DMS153 (cell line): ENCODE measurements at regions not wholly inside any gene's neighbourhood (a gene's known extent, or its start where the extent isn't known, plus 50 kb on each side); places are given as distances from the start of the nearest gene placed in this dataset.

Source experiments
- DNase-seq: peaks from one replicate; lab custom pipeline; 2025; lab: John Stamatoyannopoulos, UW

DNA sequence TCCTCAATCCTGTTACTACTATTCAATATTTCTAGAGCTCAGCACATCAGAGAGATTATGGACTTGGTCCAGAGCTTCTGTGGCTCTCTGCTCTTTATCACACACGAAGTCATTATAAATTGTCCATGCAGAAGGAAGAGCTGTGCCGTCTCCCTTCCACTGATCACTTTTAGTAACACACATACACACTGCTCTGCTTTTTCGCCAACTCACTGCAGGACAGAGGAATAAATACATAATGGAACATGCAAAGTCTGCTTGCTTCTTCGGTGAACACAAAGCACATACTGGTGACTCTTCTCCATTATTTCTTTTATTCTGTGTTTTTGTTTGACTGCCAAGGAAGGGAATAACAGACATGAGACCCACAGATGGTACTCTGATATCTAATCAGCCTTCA is 1000.0 kb upstream of the TENM4 start:
- no peak for DNase-seq

DNA sequence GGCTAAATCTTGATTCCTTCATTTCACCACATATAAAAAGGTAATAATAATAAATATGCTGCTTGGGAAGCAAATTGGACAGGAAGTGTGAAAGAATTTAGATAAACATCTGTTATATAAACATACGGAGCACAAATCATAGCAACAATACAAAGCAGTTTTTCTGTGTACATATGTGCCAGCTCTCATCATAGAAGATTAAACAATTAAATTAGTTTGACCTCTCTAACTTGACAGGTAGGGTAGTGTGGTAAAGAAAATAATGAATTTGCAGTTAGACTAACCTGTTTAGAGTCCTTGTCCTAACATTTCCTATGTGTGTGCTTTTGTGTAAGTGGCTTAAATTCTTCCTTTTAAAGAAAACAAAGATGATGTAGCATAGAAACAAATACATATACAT is 995.7 kb upstream of the TENM4 start:
- no peak for DNase-seq

DNA sequence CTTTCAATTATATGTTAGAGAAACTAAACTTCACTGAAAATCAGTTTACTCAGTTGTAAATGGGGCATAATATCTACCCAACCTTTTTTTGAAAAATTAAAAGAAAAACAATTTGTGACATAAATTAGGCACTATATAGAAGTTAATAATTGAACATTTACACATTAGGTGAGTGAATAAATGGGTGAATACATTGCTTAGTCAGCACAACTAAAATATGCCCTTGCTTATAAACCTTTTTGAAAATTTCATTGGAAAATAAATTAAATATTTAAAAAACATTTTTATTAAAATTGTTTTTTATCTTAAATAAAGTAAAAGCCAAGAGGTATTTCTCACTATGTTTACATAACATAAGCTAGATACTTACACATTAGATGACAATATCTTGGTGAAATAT is 994.5 kb upstream of the TENM4 start:
- no peak for DNase-seq

GRCh38 chr11:80432057-80432456 is 991.2 kb upstream of the TENM4 start:
- DNase-seq = no peak

- DNase-seq = no peak
These were observed 983.3 kb upstream of the TENM4 start for GRCh38 chr11:80424012-80424695.

DNA sequence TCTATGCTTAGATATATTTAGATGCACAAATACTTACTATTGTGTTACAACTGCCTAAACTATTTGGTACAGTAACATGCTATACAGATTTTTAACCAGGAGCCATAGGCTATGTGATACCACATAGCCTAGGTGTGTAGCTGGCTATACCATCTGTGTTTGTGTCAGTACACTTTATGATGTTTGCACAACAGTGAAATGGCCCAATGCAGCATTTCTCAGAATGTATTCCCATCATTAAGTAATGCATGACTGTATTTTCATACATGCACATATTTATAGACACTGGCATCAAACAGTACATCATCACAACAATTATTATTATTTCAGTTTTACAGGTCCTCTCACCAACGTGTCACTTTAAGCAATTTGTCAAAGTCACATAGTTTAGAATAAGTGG is 979.5 kb upstream of the TENM4 start:
- DNase-seq = no peak

- DNase-seq = no peak
These were observed 976.9 kb upstream of the TENM4 start for GRCh38 chr11:80417681-80418080.

DNA sequence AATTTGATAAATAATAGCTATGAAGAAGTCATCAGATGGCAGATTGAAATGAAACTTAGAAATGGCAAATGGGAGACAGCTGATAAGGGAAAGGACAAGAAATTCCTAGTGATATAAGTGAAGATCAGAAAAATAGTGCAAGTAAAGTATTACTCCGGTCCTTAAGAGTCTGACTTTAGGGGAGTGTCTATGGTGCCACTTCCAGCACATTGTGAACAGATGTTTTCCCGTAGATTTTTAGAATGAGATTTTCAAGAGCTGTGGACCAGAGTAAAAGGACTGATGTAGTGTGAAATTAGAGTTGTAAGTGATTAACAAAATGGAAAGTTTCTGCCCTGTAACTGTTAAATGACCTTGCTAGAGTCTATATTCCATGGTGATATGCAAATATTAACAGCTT is 974.8 kb upstream of the TENM4 start:
- DNase-seq = no peak

DNA sequence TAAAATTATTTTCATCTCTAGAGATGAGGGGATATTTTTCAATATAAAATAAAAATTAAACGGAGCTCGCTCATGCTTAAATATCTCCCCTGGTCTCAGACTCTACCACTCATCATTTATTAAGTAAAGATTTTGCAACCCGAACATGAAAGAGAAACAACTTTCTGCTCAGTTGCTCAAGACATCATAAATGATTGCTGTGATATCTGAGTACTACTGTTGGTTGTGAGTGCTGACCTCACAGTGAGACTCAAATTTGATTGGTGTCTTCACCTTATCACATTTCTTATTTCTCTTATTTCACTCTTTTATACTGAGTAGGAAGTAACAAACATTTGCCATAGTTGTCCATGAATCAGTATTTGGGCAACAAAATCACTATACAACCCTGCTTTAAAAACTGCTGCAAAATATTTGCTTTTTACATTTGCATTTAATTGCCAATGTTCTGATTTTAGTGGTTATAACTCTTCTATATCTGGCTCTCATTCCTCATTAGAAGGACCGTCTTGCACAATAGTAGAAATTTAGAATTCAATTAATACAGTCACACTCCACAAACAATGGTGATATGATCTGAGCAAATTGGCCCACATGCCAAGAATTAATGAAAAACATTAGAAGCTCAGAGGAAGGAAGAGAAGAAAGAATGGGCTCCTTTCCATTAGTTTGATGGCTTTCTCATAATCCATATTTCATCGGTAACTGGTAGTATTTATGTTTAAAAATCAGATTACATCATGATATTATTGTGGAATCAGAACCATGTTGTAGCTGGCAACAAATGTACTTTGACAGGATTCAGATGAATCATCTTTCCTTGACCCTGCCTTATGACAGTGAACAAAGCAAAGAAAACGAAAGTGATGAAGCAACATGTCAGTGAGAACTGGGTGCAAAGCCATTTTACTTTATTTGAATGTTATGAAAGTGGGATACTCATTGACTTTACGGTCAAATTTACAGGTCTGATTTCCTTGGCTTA is 973.6 kb upstream of the TENM4 start:
- DNase-seq = no peak

DNA sequence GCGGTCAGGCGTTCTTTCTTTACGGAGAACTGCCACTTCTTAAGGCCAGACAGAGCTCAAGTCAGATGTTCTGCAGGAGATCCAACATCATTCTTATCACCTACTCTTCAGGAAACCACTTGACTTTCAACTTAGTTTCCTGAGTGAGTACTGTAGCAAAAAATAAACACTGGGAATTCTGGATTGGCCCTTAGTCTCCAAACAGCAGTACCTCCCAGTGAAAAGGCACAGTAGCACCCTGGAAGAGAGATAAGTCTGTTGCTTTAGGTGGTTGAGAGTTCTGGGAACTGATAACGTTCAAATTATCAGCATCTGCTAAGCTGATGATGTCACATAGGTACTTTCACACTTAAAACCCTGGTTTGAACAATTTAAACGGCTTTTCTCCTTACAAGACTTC is 971.8 kb upstream of the TENM4 start:
- no peak for DNase-seq

DNA sequence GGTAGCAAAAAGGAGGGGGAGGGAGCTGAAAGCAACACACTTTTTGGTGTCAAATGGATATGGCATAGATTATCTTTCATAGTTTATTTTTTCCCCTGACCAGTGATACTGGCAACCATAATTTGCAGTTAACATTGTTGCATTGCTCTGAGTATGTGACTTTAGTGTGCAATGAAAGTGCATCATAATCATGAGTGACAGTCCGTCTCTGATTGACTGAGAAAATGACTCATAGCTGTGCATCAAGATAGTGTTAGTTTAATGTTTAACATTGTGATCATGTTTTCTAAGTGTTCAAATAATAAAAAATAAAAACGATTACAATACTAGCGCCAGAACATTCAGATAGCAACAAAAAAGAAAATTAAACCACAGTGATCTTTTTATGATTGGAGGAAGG is 952.4 kb upstream of the TENM4 start:
- DNase-seq = no peak

DNA sequence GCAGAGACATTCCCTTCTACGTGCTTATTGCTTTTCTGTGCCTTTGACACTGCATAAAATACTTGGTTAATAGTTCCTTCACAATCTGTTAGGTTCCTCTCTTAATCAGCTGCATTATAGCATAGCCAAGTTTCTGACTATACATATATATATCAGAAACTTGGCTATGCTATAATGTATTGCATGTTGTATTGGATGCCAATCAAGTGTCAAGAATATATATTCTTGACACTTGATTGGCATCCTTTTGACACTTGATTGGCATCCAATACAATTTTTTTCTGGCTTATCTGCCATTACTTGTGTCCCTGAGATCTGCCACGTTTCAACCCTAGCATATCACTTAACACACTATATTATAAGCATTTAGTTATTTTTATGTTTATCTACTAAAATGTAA is 949.7 kb upstream of the TENM4 start:
- DNase-seq = no peak

DNA sequence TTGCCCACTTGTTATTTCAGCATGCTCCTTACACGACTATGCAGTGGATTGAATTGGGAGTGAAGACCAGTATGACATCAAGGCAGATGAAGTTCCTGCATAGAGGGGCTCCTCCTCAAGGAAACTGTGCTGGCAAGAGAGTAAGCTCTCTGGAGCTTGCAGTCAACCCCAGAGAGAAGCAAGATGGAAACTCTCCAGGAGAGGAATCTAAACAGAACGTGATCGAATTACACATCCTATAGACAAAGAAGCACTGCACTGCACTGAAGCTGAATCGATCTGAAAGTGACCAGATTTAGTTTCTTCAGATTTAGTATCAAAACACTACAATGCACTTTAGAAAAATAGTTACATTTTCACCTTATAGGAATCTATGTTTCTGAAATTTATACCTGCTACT is 947.7 kb upstream of the TENM4 start:
- no peak for DNase-seq

- no peak for DNase-seq
These were observed 947.3 kb upstream of the TENM4 start for GRCh38 chr11:80388130-80388529.

DNA sequence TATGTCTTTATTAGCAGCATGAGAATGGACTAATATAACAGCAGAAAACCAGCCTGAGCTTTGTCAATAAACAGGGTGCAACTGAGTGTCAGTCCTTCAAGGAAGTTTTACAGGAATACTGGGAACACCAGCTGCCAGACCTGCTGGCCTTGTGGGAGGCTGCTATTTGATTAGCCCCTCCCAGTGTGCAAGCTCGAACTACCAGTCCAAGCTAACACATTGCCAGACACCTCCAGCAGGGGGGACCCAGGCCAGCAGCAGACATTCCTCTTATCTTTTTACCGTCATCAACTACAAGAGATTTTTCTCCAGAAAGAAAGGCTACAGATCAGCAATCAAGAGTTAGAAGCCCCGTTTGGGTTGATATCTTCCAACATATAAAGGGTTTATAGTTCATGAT is 942.8 kb upstream of the TENM4 start:
- DNase-seq = no peak

GRCh38 chr11:80379620-80380278 is 938.9 kb upstream of the TENM4 start:
- DNase-seq = no peak

GRCh38 chr11:80371931-80372330 is 931.1 kb upstream of the TENM4 start:
- DNase-seq = no peak

DNA sequence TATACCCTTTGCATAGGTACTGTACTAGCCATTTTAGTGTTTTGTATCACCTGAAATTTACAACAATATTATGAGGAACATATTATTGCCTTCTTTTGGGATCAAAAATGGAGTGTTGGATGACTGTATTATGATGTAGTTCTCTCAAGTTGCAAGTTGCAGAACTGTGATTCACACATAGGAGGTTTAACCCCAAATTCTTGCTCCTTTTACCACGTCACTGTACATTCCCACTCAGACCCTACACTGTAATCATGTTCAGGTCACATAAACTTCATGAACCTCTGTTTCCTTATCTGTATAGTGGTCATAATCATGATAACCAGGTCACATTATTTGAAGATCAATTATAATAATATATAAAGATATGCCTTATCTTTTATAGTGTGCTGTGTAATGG is 925.1 kb upstream of the TENM4 start:
- DNase-seq = no peak

DNA sequence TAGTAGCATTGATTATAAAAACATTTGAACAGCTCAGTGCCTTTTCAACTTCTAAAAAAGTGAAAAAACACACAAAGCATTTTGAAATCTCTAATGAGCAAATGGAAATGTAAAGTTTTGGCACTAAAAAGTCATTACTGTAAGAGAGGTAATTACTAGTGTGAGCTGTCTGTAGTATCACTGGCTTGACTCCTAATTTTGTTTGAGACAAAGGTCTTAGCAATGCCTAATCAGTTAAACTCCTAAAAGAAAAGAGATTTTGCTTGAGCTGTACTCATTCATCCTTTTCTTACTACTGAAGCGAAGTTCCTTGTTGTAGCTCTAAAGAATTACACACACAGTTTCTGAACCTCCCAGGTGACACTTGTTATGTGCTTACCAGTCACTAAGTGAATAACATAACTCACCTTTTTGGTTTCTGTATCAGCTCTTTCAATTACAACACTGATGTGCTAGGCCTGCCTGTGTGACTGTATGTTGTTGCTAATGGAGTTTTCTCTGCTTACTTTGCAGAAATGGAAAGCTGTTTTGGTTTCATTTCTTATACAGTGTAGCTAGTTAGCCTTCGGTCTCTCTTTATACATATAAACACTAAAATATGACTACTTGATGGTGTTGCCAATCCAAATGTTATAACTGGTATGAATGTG is 924.4 kb upstream of the TENM4 start:
- DNase-seq = no peak

- no peak for DNase-seq
These were observed 921.9 kb upstream of the TENM4 start for GRCh38 chr11:80362563-80363340.

DNA sequence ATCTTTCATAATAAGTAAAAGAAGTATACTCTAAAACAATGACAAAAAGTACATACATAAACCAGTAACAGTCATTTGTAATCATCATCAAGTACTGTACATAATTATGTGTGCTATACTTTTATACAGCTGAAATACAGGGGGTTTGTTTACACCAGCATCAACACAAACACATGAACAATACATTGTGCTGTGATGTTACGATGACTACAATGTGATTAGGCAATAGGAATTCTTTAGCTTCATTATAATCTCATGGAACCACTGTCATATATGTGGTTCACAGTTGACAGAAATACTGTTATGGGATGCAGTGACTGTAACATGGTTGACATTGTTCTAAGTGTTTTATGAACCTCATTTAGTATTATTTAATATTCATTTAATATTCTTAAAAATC is 914.4 kb upstream of the TENM4 start:
- DNase-seq = no peak

- DNase-seq = no peak
These were observed 909.7 kb upstream of the TENM4 start for GRCh38 chr11:80350541-80350940.
